ENCODE measurements at regions not wholly inside any gene's neighbourhood (a gene's known extent, or its start where the extent isn't known, plus 50 kb on each side); places are given as distances from the start of the nearest gene placed in this dataset.

GRCh38 chr6:50353603-50354002, 303.9 kb upstream of the DEFB112 start:
- TF ChIP-seq PPARA (CRISPR knock-in tag; IDR thresholded peaks at IDR 0.05; ENCODE audit: borderline replicate concordance) = no peak
- no peak for TF ChIP-seq PATZ1 (CRISPR knock-in tag; IDR thresholded peaks at IDR 0.05; ENCODE audit: borderline replicate concordance)

Data from SK-N-SH treated with all-trans-retinoic acid at 6 μM for 48 hours (cell line).